GM12878 (cell line): ENCODE measurements at regions not wholly inside any gene's neighbourhood (a gene's known extent, or its start where the extent isn't known, plus 50 kb on each side); places are given as distances from the start of the nearest gene placed in this dataset.

Source experiments
- ATAC-seq: fragments of 200-7000 bp; cut with Tn5 transposase; 3 replicates; pipeline ENCODE4 v1.9.1; 2020; ENCODE audit warnings: mild to moderate bottlenecking, moderate library complexity
- BruUV-seq: library from RNA; stranded (reverse); fragments of 400-500 nt; replicated peaks from 2 replicates; lab custom pipeline; 2021; lab: Mats Ljungman, UMichigan
- CTCF ChIA-PET: fragments of 300-600 bp; sonication (Branson Sonifier 250); formaldehyde crosslinking; extraction: SDS; loops from one replicate; lab custom pipeline; 2021; ENCODE audit warnings: inconsistent platforms; lab: Yijun Ruan, JAX
- POLR2A ChIA-PET: fragments of 350-600 bp; formaldehyde crosslinking; extraction: SDS; loops from one replicate; lab custom pipeline; 2021; ENCODE audit warnings: inconsistent platforms; lab: Charles Lee
- RAD21 ChIA-PET: fragments of 300-600 bp; sonication (Branson Sonifier 250); formaldehyde crosslinking; loops from one replicate; lab custom pipeline; 2023; ENCODE audit warnings: antibody characterized with exemption; ENCODE audit not compliant: unreplicated experiment; lab: Charles Lee
- SMC1A ChIA-PET: fragments of 300-600 bp; sonication (Branson Sonifier 250); formaldehyde crosslinking; loops from one replicate; lab custom pipeline; 2023; ENCODE audit not compliant: unreplicated experiment, uncharacterized antibody; lab: Charles Lee
- DNase-seq: peaks from one replicate; pipeline ENCODE4 v3.0.0-alpha.2; 2011; ENCODE audit warnings: low read depth, low spot score
- FAIRE-seq: peaks from 3 replicates; lab custom pipeline; 2011; peaks lifted over from hg19 to GRCh38; lab: Jason Lieb, UNC
- H2AFZ ChIP-seq: 2 replicates; pipeline ENCODE4 v1.6.0; 2011; ENCODE audit warnings: low read depth, low read length, control low read depth; ENCODE audit not compliant: control insufficient read depth
- H3K27ac ChIP-seq: 2 replicates; pipeline ENCODE4 v1.5.1; 2011; ENCODE audit warnings: control low read depth; ENCODE audit not compliant: control insufficient read depth, insufficient read depth
- H3K27me3 ChIP-seq, 2 experiments: replicated peaks in 1 of 2; 2 replicates each; pipeline versions ENCODE4 v1.6.0 to v1.6.1; 2011; ENCODE audit warnings: low read length in 1 of 2; ENCODE audit not compliant: control insufficient read depth in 2 of 2, insufficient read depth in 2 of 2
- H3K36me3 ChIP-seq, 2 experiments: 2 replicates each; pipeline ENCODE4 v1.5.1; 2011; ENCODE audit warnings: low read length in 1 of 2; ENCODE audit not compliant: control insufficient read depth in 2 of 2, insufficient read depth in 2 of 2
- H3K4me1 ChIP-seq: 2 replicates; pipeline ENCODE4 v1.6.1; 2011; ENCODE audit warnings: mild to moderate bottlenecking, low read length, moderate library complexity, mixed read lengths; ENCODE audit not compliant: control insufficient read depth, insufficient read depth
- H3K4me2 ChIP-seq: 2 replicates; pipeline ENCODE4 v1.6.0; 2011; ENCODE audit warnings: control low read depth; ENCODE audit not compliant: control insufficient read depth, insufficient read depth
- H3K4me3 ChIP-seq: fragments of 200-600 bp; sonication (generic); 2 replicates; pipeline ENCODE4 v1.5.1; 2016
- H3K79me2 ChIP-seq: 2 replicates; pipeline ENCODE4 v1.6.0; 2011; ENCODE audit warnings: low read length; ENCODE audit not compliant: control insufficient read depth, insufficient read depth
- H3K9ac ChIP-seq: 2 replicates; pipeline ENCODE4 v1.8.0; 2011; ENCODE audit warnings: low read length, control low read depth, mixed read lengths; ENCODE audit not compliant: control insufficient read depth, insufficient read depth
- H3K9me3 ChIP-seq: replicated peaks from 3 replicates; pipeline ENCODE4 v1.5.1; 2011; ENCODE audit warnings: mild to moderate bottlenecking, low read length; ENCODE audit not compliant: control insufficient read depth, insufficient read depth
- H4K20me1 ChIP-seq: 2 replicates; pipeline ENCODE4 v1.6.0; 2011; ENCODE audit not compliant: control insufficient read depth, insufficient read depth
- ATF7 ChIP-seq: fragments of 450-650 bp; IDR thresholded peaks from 2 replicates; pipeline ENCODE4 v1.6.1; 2016; ENCODE audit warnings: low read depth, mild to moderate bottlenecking
- CBX5 ChIP-seq: sonication (generic); IDR thresholded peaks from 2 replicates; pipeline ENCODE4 v1.6.1; 2016; ENCODE audit warnings: low read depth, moderate library complexity, mild to moderate bottlenecking, inconsistent platforms
- CHD2 ChIP-seq: IDR thresholded peaks from 2 replicates; pipeline ENCODE4 v1.6.1; 2011; ENCODE audit warnings: low read depth, low read length, improper control_type of control experiment, borderline replicate concordance
- FOXM1 ChIP-seq: IDR thresholded peaks from 2 replicates; pipeline ENCODE4 v1.6.1; 2012; ENCODE audit warnings: low read depth, mild to moderate bottlenecking, inconsistent platforms, low read length, moderate library complexity
- HCFC1 ChIP-seq: fragments of 150-350 bp; IDR thresholded peaks from 2 replicates; pipeline ENCODE4 v1.6.1; 2014; ENCODE audit warnings: low read length
- HDGF ChIP-seq: fragments of 450-650 bp; IDR thresholded peaks from 2 replicates; pipeline ENCODE4 v1.6.1; 2016; ENCODE audit warnings: antibody characterized with exemption
- KDM1A ChIP-seq: fragments of 200-600 bp; sonication (generic); IDR thresholded peaks from 2 replicates; pipeline ENCODE4 v1.6.1; 2016; ENCODE audit warnings: borderline replicate concordance
- MEF2B ChIP-seq: fragments of 450-650 bp; IDR thresholded peaks from 2 replicates; pipeline ENCODE4 v1.6.1; 2018; ENCODE audit warnings: mild to moderate bottlenecking, moderate library complexity; ENCODE audit not compliant: partially characterized antibody, poor library complexity, severe bottlenecking
- PAX8 ChIP-seq: fragments of 450-650 bp; IDR thresholded peaks from 2 replicates; pipeline ENCODE4 v1.6.1; 2017; ENCODE audit warnings: mild to moderate bottlenecking, moderate library complexity
- POLR2AphosphoS2 ChIP-seq: IDR thresholded peaks from 2 replicates; pipeline ENCODE4 v1.6.1; 2011; ENCODE audit warnings: low read depth, mild to moderate bottlenecking, low read length, improper control_type of control experiment, moderate library complexity
- SMAD1 ChIP-seq: fragments of 450-650 bp; IDR thresholded peaks from 2 replicates; pipeline ENCODE4 v1.6.1; 2018; ENCODE audit warnings: mild to moderate bottlenecking, low read depth; ENCODE audit not compliant: partially characterized antibody
- SMC3 ChIP-seq: IDR thresholded peaks from 2 replicates; pipeline ENCODE4 v1.6.1; 2011; ENCODE audit warnings: low read length, improper control_type of control experiment, borderline replicate concordance
- ZNF24 ChIP-seq: fragments of 450-650 bp; IDR thresholded peaks from 2 replicates; pipeline ENCODE4 v1.6.1; 2017; ENCODE audit warnings: antibody characterized with exemption, mild to moderate bottlenecking
- ZNF622 ChIP-seq: fragments of 450-650 bp; IDR thresholded peaks from 2 replicates; pipeline ENCODE4 v1.6.1; 2017; ENCODE audit warnings: mild to moderate bottlenecking, inconsistent platforms
- WGBS: methylation state at CpG from one replicate; pipeline ENCODE4 v1.1.6; 2016; ENCODE audit warnings: low lambda C conversion rate; ENCODE audit not compliant: insufficient replicate concordance, insufficient coverage; ENCODE audit errors: missing lambda C conversion rate; 5-methylcytosine and 5-hydroxymethylcytosine counted together
- in situ Hi-C: fragments of 300-500 bp; cut with MboI; formaldehyde crosslinking; loops from 9 replicates; pipeline ENCODE4 v1.14.3; 2018; ENCODE audit warnings: mixed read lengths
- intact Hi-C: fragments of 100-400 bp; cut with micrococcal nuclease; formaldehyde crosslinking; loops from one replicate; pipeline ENCODE4 v1.14.2; 2022; ENCODE audit not compliant: unreplicated experiment
- TF ChIP-seq, protein P1 (sequence below): fragments of 450-650 bp; formaldehyde crosslinking; IDR thresholded peaks from 2 replicates; pipeline ENCODE4 v1.5.0; 2022; ENCODE audit warnings: mild to moderate bottlenecking, missing genetic modification characterization
- TF ChIP-seq, protein P2 (sequence below): fragments of 450-650 bp; IDR thresholded peaks from 2 replicates; pipeline ENCODE4 v1.6.1; 2017; ENCODE audit warnings: mild to moderate bottlenecking, moderate library complexity
- TF ChIP-seq, protein P3 (sequence below): fragments of 450-650 bp; IDR thresholded peaks from 2 replicates; pipeline ENCODE4 v1.6.1; 2016; ENCODE audit warnings: mild to moderate bottlenecking

DNA sequence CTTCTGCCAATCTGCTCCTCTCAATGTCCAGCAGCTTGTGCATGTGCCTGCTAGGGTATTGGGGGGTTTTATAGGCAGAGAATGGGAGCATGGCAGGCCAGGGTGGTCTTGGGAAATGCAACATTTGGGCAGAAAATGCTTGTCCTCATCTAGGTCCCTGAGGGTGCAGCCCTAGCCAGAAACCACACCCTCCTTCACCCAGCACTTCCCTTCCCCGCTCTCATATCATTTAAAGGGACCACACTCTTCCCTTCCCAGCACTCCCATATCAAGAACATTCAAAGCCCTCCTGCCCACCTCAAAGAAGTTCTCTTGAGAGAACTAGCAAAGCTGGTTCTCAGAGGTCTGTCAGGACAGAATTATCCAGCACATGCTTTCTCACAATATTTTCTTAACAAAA, 62.1 kb downstream of the HSD3B1 start:
- ATAC-seq, result no peak
- H3K4me2 ChIP-seq, result no peak overlapping the region
- no peak for TF ChIP-seq HDGF
- TF ChIP-seq, protein P1, sequence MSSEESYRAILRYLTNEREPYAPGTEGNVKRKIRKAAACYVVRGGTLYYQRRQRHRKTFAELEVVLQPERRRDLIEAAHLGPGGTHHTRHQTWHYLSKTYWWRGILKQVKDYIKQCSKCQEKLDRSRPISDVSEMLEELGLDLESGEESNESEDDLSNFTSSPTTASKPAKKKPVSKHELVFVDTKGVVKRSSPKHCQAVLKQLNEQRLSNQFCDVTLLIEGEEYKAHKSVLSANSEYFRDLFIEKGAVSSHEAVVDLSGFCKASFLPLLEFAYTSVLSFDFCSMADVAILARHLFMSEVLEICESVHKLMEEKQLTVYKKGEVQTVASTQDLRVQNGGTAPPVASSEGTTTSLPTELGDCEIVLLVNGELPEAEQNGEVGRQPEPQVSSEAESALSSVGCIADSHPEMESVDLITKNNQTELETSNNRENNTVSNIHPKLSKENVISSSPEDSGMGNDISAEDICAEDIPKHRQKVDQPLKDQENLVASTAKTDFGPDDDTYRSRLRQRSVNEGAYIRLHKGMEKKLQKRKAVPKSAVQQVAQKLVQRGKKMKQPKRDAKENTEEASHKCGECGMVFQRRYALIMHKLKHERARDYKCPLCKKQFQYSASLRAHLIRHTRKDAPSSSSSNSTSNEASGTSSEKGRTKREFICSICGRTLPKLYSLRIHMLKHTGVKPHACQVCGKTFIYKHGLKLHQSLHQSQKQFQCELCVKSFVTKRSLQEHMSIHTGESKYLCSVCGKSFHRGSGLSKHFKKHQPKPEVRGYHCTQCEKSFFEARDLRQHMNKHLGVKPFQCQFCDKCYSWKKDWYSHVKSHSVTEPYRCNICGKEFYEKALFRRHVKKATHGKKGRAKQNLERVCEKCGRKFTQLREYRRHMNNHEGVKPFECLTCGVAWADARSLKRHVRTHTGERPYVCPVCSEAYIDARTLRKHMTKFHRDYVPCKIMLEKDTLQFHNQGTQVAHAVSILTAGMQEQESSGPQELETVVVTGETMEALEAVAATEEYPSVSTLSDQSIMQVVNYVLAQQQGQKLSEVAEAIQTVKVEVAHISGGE (CRISPR knock-in tag), result no peak
- no peak for TF ChIP-seq HCFC1
- no peak for TF ChIP-seq FOXM1
- no peak for TF ChIP-seq CBX5
- TF ChIP-seq PAX8, result no peak
- no peak for TF ChIP-seq KDM1A
- TF ChIP-seq POLR2AphosphoS2, result no peak
- no peak for TF ChIP-seq MEF2B
- TF ChIP-seq ZNF24, result no peak
- TF ChIP-seq SMAD1, result no peak
- TF ChIP-seq, protein P2, sequence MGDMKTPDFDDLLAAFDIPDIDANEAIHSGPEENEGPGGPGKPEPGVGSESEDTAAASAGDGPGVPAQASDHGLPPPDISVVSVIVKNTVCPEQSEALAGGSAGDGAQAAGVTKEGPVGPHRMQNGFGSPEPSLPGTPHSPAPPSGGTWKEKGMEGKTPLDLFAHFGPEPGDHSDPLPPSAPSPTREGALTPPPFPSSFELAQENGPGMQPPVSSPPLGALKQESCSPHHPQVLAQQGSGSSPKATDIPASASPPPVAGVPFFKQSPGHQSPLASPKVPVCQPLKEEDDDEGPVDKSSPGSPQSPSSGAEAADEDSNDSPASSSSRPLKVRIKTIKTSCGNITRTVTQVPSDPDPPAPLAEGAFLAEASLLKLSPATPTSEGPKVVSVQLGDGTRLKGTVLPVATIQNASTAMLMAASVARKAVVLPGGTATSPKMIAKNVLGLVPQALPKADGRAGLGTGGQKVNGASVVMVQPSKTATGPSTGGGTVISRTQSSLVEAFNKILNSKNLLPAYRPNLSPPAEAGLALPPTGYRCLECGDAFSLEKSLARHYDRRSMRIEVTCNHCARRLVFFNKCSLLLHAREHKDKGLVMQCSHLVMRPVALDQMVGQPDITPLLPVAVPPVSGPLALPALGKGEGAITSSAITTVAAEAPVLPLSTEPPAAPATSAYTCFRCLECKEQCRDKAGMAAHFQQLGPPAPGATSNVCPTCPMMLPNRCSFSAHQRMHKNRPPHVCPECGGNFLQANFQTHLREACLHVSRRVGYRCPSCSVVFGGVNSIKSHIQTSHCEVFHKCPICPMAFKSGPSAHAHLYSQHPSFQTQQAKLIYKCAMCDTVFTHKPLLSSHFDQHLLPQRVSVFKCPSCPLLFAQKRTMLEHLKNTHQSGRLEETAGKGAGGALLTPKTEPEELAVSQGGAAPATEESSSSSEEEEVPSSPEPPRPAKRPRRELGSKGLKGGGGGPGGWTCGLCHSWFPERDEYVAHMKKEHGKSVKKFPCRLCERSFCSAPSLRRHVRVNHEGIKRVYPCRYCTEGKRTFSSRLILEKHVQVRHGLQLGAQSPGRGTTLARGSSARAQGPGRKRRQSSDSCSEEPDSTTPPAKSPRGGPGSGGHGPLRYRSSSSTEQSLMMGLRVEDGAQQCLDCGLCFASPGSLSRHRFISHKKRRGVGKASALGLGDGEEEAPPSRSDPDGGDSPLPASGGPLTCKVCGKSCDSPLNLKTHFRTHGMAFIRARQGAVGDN, result no peak
- no peak for TF ChIP-seq ATF7
- TF ChIP-seq CHD2, result no peak
- TF ChIP-seq, protein P3, sequence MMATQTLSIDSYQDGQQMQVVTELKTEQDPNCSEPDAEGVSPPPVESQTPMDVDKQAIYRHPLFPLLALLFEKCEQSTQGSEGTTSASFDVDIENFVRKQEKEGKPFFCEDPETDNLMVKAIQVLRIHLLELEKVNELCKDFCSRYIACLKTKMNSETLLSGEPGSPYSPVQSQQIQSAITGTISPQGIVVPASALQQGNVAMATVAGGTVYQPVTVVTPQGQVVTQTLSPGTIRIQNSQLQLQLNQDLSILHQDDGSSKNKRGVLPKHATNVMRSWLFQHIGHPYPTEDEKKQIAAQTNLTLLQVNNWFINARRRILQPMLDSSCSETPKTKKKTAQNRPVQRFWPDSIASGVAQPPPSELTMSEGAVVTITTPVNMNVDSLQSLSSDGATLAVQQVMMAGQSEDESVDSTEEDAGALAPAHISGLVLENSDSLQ, result no peak
- TF ChIP-seq SMC3, result no peak
- no peak for TF ChIP-seq ZNF622
- no peaks in the 10 kb centered on the region for H4K20me1 ChIP-seq
- no peak overlapping the region for H3K27ac ChIP-seq
- ChIA-PET RAD21 (no interaction called here), POLR2A (no interaction called here), CTCF (interaction anchor here (1.8 kb wide), 2 partner anchors 20 to 108 kb away, joined by 3 to 4 read pairs; no protein-coding TSS in a partner anchor), SMC1A (no interaction called here)
- intact Hi-C loops (no loop called here), in situ Hi-C loops (no loop called here)
- no peaks in the 10 kb centered on the region for H3K9me3 ChIP-seq
- 58% methylated on average over 1 of the region's 1 CpG for WGBS
- no peak overlapping the region for H3K9ac ChIP-seq
- FAIRE-seq, result no peak
- H3K4me1 ChIP-seq, result peaks cover 16% of the 10 kb centered on the region
- H3K4me3 ChIP-seq, result no peak overlapping the region
- H2AFZ ChIP-seq, result no peak overlapping the region
- no peak for DNase-seq
- H3K36me3 ChIP-seq, result no peaks in the 10 kb centered on the region
- no peaks in the 10 kb centered on the region for H3K79me2 ChIP-seq
- no peaks in the 10 kb centered on the region; a peak in 1 of 4 replicates for H3K27me3 ChIP-seq
- no TSS peak for BruUV-seq
